GM18858 (cell line): ENCODE measurements at regions not wholly inside any gene's neighbourhood (a gene's known extent, or its start where the extent isn't known, plus 50 kb on each side); places are given as distances from the start of the nearest gene placed in this dataset.

Source experiments
- ATAC-seq: cut with Tn5 transposase; IDR thresholded peaks from one replicate; pipeline ENCODE4 v1.9.1; 2021; ENCODE audit not compliant: unreplicated experiment

- ATAC-seq: no peak
Observed at GRCh38 chr20:60269573-60270162, 311.4 kb downstream of the CDH26 start.

DNA sequence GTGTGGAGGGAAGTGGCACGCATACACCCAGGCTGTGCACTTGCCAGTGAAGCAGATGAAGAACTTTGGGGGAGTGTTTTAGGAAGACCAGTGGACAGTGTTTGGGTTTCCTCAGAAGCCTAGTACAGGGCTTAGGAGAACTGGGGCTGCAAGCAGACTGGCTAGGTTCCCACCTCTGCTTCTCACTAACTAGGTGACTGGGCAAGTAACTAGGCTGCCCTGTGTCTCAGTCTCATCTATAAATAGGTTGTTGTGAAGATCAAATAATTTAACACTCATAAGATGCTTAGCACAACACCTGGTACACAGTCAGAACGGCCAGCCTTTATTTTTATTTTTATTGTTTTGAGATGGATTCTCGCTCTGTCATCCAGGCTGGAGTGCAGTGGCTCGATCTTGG is 312.1 kb downstream of the CDH26 start:
- ATAC-seq: no peak

- ATAC-seq: no peak
Observed at GRCh38 chr20:60271597-60271996, 313.4 kb downstream of the CDH26 start.

- no peak for ATAC-seq
Observed at GRCh38 chr20:60272790-60273189, 314.6 kb downstream of the CDH26 start.

- ATAC-seq: no peak
Observed at GRCh38 chr20:60274717-60275116, 316.5 kb downstream of the CDH26 start.

DNA sequence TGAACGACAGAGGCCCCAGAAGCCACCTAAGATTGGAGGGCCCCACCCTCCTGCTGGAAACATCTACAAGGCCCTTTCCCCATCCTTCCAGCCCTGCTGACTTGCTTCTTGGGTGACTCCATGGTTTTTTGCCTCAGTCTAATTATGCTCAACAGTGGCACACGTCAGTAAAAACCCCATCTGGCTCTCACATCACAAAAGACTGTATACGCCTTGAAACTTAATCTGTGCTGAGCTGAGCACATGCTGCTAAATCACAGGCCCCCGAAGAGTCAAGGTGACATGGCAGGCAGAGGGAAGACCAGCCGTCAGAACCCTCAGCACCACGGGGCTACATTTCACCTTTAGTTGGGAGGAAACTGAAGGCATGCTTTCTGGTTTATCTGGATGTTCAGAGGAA is 323.1 kb downstream of the CDH26 start:
- ATAC-seq: no peak

DNA sequence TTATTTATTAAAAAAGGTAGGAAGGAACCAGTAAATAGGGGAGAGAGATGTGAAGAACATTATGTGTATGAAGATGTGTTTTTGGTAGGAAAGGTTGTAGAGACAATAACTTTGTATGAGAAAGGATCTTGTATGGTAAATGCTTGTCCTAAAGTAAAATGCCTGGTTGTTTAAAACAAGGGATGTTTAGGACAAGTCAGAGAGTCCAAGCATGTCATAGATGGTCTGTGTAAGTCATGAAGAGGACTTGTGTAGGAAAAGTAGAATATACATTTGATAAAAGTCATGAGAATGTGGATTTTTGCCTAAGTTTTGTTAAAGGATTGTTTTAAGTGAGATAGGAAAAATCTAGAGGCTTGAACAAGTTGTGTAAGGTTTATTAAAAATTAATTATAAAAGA is 325.1 kb downstream of the CDH26 start:
- no peak for ATAC-seq

DNA sequence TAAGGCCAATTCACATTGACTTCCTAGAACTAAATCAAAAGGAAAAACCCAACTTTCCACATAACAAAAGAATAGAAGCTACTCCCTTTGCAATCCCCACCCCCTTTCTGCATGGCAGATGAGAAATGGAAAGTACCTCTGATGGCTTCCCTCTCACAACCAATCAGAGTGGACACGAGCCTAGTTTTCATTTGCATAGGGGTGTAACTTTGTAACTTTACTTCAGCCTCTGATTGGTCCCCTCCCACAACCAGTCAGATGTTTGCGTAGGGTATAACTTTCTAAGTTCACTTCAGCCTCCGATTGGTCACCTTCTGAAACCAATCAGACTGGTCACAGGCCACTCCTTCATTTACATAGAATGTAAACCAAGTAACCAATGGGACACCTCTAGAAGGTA is 328.5 kb downstream of the CDH26 start:
- no peak for ATAC-seq

DNA sequence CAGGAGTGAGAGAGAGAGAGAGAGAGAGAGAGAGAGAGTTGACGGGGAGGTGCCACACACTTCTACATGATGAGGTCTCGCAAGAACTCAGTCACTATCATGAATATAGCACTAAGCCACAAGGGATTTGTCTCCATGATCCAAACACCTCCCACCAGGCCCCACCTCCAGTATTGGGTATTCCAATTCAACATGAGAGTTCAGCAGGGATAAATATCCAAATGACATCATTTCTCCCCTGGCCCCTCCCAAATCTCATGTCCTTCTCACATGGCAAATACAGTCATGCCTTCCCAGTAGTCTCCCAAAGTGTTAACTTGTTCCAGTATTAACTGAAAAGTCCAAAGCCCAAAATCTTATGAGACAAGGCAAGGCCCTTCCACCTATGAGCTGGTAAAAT is 330.7 kb downstream of the CDH26 start:
- ATAC-seq: no peak

DNA sequence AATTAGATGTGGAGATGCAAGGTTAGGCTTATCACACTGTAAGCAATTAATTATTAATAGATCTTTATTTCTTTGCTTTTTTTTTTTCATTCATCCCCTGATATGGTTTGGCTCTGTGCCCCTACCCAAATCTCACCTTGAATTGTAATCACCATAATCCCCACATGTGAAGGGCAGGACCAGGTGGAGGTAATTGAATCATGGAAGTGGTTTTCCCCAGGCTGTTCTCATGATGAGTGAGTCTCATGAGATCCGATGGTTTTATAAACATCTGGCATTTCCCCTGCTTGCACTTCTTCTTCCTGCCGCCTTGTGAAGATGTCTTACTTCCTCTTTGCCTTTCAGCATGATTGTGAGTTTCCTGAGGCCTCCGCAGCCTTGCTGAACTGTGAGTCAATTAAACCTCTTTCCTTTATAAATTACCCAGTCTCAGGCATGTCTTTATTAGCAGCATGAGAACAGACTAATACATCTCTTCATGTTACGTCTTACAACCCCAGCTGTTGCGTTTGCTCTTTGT is 333.8 kb downstream of the CDH26 start:
- ATAC-seq: no peak

DNA sequence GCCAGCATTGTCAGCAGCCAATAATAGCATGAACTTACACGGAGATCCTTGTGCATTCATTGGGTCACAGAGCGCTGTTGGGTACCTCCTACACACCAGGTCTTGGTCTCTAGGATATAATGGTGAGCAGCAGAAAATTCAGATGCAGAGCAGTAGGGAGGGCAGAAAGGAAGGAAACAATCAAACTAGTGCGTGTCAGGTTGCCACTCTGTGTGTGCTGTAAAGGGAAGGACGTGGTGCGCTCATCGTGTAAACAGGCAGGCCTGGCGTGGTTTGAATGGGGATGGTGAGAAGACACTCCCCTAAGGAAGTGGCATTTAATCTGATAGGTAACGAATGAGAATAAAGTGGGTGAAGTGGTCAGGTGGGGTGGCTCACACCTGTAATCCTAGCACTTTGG is 336.4 kb downstream of the CDH26 start:
- no peak for ATAC-seq

GRCh38 chr20:60295214-60295613 is 337.0 kb downstream of the CDH26 start:
- ATAC-seq: no peak

DNA sequence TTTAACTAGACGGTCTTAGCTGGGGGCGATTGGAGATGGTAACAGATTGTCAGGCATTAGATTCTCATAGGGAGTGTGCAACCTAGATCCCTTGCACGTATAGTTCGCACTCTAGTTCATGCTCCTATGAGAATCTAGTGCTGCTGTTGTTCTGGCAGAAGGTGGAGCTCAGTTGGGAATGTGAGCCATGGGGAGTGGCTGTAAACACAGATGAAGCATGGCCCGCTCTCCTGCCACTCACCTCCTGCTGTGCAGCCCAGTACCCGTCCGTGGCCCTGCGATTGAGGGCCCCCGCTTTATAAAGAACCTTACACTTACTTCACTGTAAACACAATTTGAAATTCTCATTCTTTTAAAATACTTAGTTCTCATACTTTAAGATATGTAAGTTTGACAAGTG is 339.4 kb downstream of the CDH26 start:
- ATAC-seq: no peak

DNA sequence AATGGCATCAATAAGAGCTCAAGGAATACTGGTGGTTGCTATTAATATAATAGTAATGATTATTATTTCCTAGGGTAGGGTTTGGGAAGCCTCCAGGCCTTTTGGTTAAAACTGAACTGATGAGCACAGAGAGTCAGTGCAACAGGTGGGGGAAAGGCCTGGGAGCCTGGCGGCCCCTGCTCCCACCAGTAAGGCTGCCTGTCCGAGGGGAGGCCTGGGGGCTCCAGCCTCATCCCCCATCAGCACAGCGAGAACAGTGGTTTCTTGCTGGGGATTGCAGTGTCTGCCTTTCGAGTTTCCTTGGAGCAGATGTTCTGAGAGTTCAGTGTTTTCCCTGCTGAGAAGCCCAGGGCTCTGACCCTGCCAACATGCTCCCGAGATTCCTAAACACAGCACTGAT is 340.4 kb downstream of the CDH26 start:
- ATAC-seq: no peak

DNA sequence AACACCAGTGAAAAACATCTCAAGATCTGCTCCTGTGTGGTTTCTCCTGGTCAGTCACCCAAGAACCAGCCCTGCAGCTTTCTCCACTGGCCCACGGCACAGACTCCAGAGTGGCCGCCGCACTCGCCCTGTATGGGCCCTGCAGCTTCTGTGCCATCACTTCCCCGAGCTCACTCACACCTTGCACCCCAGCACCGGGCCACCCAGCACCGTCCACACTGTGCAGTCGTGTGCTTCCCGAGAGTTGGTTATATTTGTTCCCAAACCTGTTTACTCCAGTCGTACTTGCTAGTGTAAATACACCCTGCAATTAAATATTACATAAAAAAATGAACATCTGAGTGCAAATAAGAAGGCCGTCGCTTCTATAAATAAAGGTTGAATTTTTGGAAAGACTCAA is 341.7 kb downstream of the CDH26 start:
- ATAC-seq: no peak

- no peak for ATAC-seq
Observed at GRCh38 chr20:60300374-60300773, 342.2 kb downstream of the CDH26 start.

DNA sequence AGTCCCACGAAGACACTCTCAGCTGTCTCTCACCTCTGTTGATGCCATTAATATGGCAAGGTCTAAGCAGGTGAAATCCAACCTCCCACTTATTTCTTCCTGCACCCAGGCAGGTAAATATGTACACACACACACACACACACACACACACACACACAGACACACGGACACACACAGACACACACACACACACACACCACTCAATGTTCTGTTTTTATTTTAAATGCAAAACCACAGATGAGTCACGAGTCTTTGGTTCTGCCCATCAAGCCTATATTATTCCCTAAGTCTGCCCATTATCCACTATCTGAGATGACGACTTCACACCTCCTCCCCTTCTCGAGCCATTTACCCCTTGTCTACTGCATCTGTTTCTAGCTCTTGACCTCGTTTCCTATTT is 344.7 kb downstream of the CDH26 start:
- ATAC-seq: no peak

- no peak for ATAC-seq
Observed at GRCh38 chr20:60304026-60304590, 345.9 kb downstream of the CDH26 start.

- ATAC-seq: no peak
Observed at GRCh38 chr20:60304931-60305330, 346.7 kb downstream of the CDH26 start.

DNA sequence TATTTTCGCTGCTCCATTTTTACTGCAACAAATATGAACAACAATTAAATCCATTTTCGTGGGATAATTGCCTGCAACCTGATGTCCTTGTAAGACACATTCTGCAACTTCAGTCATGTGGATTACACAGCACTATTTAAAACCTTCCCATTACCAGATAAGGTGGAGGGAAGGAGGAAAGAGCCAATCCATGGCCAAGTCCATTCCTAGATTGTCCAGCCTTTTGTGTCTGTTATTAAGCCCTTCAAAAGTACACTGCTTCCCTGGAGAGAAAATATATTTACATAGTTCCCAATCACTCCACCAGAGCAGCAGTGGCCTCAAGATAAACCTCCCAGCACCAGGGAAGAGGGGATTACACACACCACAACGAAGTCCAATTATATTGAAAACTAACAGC is 347.9 kb downstream of the CDH26 start:
- ATAC-seq: no peak

GRCh38 chr20:60306551-60306950 is 348.3 kb downstream of the CDH26 start:
- ATAC-seq: no peak

DNA sequence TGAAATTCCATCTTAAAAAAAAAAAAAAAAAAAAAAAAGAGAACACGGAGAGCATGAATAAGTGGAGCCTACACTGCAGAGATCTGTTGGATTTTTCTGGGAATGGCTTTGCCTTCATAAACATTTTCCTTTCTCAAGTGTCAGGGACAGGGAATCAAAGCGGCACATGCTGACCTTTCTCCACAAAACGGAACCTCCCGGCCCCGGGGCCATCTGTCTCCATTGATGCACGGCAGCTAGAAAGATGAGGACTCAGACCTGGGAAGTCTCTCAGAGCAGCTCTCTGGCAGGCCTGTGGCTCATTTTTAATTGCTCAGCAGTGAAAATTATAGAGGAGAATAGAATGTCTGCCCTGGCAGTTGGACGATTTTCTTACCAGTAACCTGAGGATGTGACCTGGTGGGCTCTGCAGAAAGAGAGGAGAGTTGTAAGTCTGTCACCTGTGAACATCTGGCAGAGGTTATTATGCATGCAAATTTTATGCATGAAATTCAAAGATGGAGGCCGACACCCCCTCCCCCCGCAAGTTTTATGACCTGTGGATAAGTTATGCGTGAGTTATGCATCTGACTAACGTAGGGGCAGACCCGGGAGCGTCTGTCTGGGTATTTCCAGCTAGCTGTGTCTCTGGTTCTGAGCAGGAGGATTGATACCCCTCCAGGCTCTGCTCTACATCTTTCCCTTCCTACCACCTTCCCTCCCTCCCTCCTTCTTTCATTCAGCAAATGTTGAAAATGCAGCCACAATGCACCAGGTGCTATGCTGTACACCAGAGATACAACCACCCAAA is 352.5 kb downstream of the CDH26 start:
- ATAC-seq: no peak
